OCI-LY3 (cell line): ENCODE measurements at regions not wholly inside any gene's neighbourhood (a gene's known extent, or its start where the extent isn't known, plus 50 kb on each side); places are given as distances from the start of the nearest gene placed in this dataset.

Experiments
- EZH2phosphoT487 ChIP-seq: fragments of 200-600 bp; shearing (Covaris generic); IDR thresholded peaks from 2 replicates; pipeline ENCODE4 v1.6.1; 2018; ENCODE audit warnings: antibody characterized with exemption, mixed run types, low read depth
- TF ChIP-seq, protein P1 (sequence below): fragments of 200-600, 300-600 bp; sonication (generic); IDR thresholded peaks from 2 replicates; pipeline ENCODE4 v1.5.1; 2014; ENCODE audit warnings: antibody characterized with exemption, low read length, low read depth

DNA sequence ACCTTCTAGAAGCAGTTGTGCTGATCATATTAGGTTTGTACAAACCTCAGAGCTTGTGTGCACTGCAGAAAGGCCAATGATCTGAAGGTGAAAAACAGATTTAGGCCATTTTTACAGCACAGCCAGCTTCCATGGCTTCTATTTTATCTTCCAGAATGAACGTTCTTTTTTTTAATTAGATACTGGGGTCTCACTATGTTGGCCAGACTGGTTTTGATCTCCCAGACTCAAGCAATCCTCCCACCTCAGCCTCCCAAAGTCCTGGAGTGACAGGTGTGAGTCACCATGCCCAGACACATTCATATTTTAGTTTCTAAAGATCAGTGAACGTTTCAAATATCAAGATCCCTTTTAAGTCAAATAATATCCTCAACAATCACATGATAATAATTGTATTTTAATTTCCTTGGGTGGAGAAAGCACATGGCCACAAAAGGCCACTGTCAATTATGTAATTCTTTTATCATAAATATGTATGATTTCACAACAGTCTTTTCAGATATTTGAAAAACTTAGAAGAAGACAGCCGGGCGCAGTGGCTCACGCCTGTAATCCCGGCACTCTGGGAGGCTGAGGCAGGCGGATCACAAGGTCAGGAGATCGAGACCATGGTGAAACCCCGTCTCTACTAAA is 326.7 kb upstream of the JARID2 start:
- TF ChIP-seq, protein P1, sequence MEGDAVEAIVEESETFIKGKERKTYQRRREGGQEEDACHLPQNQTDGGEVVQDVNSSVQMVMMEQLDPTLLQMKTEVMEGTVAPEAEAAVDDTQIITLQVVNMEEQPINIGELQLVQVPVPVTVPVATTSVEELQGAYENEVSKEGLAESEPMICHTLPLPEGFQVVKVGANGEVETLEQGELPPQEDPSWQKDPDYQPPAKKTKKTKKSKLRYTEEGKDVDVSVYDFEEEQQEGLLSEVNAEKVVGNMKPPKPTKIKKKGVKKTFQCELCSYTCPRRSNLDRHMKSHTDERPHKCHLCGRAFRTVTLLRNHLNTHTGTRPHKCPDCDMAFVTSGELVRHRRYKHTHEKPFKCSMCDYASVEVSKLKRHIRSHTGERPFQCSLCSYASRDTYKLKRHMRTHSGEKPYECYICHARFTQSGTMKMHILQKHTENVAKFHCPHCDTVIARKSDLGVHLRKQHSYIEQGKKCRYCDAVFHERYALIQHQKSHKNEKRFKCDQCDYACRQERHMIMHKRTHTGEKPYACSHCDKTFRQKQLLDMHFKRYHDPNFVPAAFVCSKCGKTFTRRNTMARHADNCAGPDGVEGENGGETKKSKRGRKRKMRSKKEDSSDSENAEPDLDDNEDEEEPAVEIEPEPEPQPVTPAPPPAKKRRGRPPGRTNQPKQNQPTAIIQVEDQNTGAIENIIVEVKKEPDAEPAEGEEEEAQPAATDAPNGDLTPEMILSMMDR = no peak
- TF ChIP-seq EZH2phosphoT487 = no peak
